Body of pancreas (tissue), 4 donors: ENCODE measurements at regions not wholly inside any gene's neighbourhood (a gene's known extent, or its start where the extent isn't known, plus 50 kb on each side); places are given as distances from the start of the nearest gene placed in this dataset.

Source experiments
- CTCF ChIP-seq, 7 experiments: fragments of 450-650 bp in 4 of 7; fragments of 200-600 bp in 3 of 7; sonication (generic) in 3 of 7; IDR thresholded peaks; one replicate each; pipeline ENCODE4 v1.5.1; 2016 to 2019; ENCODE audit warnings: antibody characterized with exemption in 7 of 7
- POLR2A ChIP-seq, 3 donors: fragments of 450-650 bp; IDR thresholded peaks; one replicate each; pipeline ENCODE4 v1.6.1; 2016; ENCODE audit warnings: antibody characterized with exemption in 3 of 3, mild to moderate bottlenecking in 2 of 3

DNA sequence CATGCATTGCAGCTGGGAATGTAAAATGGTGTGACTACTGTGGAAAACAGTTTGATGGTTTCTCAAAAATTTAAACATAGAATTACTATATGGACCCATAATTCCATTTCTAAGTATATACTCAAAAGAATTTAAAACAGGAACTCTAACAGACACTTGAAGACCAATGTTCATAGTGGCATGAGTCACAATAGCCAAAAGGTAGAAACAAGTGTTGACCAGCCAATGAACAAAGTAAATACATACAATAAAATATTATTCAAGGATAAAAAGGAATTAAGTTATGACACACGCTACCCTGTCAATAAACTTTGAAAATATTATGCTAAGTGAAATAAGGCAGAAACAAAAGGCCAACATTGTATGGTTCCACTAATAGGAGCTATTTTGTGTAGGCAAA lies 357.4 kb upstream of the IL12A start:
- TF ChIP-seq CTCF (IDR thresholded peaks at IDR 0.05) = no peak
- no peak for TF ChIP-seq POLR2A (IDR thresholded peaks at IDR 0.05)
